Stimulated activated CD4-positive, alpha-beta T cell treated with anti-CD3 and anti-CD28 coated beads, Interleukin-4, amount 100 ng/mL, for 24 hours (primary cell): ENCODE measurements at regions not wholly inside any gene's neighbourhood (a gene's known extent, or its start where the extent isn't known, plus 50 kb on each side); places are given as distances from the start of the nearest gene placed in this dataset.
"Not testable (repeated sequence)": the region's sequence is repeated elsewhere in the genome, so short reads cannot be mapped to it uniquely, and the experiment has no call there.

Source experiments
- DNase-seq: peaks from one replicate; pipeline ENCODE4 v3.0.0-alpha.2; 2020

- not testable (repeated sequence) for DNase-seq
These were observed 803.6 kb upstream of the ID2 start for GRCh38 chr2:7878266-7878665.

GRCh38 chr2:7878786-7879482, 802.9 kb upstream of the ID2 start:
- DNase-seq: no peak

GRCh38 chr2:7879483-7879835, 802.4 kb upstream of the ID2 start:
- no peak for DNase-seq

- no peak for DNase-seq
These were observed 801.7 kb upstream of the ID2 start for GRCh38 chr2:7880126-7880525.

- no peak for DNase-seq
These were observed 801.3 kb upstream of the ID2 start for GRCh38 chr2:7880566-7880965.

- DNase-seq: no peak
These were observed 800.8 kb upstream of the ID2 start for GRCh38 chr2:7881063-7881462.

- no peak for DNase-seq
These were observed 800.4 kb upstream of the ID2 start for GRCh38 chr2:7881466-7881865.

GRCh38 chr2:7882296-7882695, 799.6 kb upstream of the ID2 start:
- no peak for DNase-seq

GRCh38 chr2:7884338-7884737, 797.5 kb upstream of the ID2 start:
- no peak for DNase-seq

GRCh38 chr2:7886666-7887065, 795.2 kb upstream of the ID2 start:
- DNase-seq: no peak

GRCh38 chr2:7887441-7887840, 794.4 kb upstream of the ID2 start:
- no peak for DNase-seq

- no peak for DNase-seq
These were observed 793.0 kb upstream of the ID2 start for GRCh38 chr2:7888876-7889275.

GRCh38 chr2:7891312-7891711, 790.5 kb upstream of the ID2 start:
- no peak for DNase-seq

- DNase-seq: no peak
These were observed 786.6 kb upstream of the ID2 start for GRCh38 chr2:7895289-7895688.

GRCh38 chr2:7896940-7897487, 784.8 kb upstream of the ID2 start:
- DNase-seq: no peak

GRCh38 chr2:7899241-7899640, 782.6 kb upstream of the ID2 start:
- DNase-seq: no peak

- DNase-seq: no peak
These were observed 781.9 kb upstream of the ID2 start for GRCh38 chr2:7899923-7900322.

GRCh38 chr2:7900593-7900992, 781.3 kb upstream of the ID2 start:
- no peak for DNase-seq

GRCh38 chr2:7902251-7902765, 779.5 kb upstream of the ID2 start:
- no peak for DNase-seq

GRCh38 chr2:7904319-7904718, 777.5 kb upstream of the ID2 start:
- no peak for DNase-seq

- no peak for DNase-seq
These were observed 776.1 kb upstream of the ID2 start for GRCh38 chr2:7905756-7906155.

GRCh38 chr2:7906431-7906830, 775.4 kb upstream of the ID2 start:
- no peak for DNase-seq

- no peak for DNase-seq
These were observed 774.8 kb upstream of the ID2 start for GRCh38 chr2:7907041-7907440.

- DNase-seq: no peak
These were observed 771.1 kb upstream of the ID2 start for GRCh38 chr2:7910752-7911151.

GRCh38 chr2:7911196-7911595, 770.7 kb upstream of the ID2 start:
- DNase-seq: no peak
